Daoy (cell line): ENCODE measurements at regions not wholly inside any gene's neighbourhood (a gene's known extent, or its start where the extent isn't known, plus 50 kb on each side); places are given as distances from the start of the nearest gene placed in this dataset.

ENCODE experiments used
- DNase-seq: peaks from one replicate; pipeline ENCODE4 v3.0.0-alpha.2; 2015; ENCODE audit warnings: low read depth

GRCh38 chr11:15875943-15876342 is 480.4 kb downstream of the SOX6 start:
- DNase-seq = no peak

GRCh38 chr11:15878756-15879155 is 477.6 kb downstream of the SOX6 start:
- DNase-seq = no peak

GRCh38 chr11:15880291-15880690 is 476.1 kb downstream of the SOX6 start:
- no peak for DNase-seq

DNA sequence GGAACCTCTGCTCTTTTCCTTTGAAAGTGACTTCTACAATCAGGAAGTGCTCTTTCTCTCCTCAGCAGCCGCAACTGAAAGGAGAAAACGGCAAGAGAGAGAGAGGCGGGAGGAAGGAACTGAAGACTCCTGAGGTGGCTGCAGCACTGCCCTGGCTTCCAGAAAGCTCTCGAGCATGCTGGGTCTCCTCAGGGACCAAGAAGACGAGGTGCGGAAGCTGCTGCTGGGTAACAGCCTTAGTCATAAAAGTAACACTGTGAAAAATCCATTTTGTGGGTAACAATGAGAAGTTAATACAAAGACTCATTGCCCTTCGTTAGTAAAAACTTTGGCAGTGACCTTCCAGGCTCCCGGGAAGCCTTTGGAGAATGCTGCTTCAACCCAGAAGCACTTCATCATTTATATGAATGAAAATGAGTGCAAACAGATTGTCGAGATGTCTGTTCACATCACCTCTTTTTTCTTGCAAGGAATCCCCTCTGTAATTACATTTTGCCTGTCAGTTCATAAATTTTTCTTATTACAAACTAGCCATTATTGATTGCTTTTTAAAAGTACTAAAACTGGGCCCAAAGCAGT is 473.4 kb downstream of the SOX6 start:
- DNase-seq = no peak

- DNase-seq = no peak
Measured at GRCh38 chr11:15883455-15883920, 472.9 kb downstream of the SOX6 start.

- DNase-seq = no peak
Measured at GRCh38 chr11:15884141-15884540, 472.2 kb downstream of the SOX6 start.

DNA sequence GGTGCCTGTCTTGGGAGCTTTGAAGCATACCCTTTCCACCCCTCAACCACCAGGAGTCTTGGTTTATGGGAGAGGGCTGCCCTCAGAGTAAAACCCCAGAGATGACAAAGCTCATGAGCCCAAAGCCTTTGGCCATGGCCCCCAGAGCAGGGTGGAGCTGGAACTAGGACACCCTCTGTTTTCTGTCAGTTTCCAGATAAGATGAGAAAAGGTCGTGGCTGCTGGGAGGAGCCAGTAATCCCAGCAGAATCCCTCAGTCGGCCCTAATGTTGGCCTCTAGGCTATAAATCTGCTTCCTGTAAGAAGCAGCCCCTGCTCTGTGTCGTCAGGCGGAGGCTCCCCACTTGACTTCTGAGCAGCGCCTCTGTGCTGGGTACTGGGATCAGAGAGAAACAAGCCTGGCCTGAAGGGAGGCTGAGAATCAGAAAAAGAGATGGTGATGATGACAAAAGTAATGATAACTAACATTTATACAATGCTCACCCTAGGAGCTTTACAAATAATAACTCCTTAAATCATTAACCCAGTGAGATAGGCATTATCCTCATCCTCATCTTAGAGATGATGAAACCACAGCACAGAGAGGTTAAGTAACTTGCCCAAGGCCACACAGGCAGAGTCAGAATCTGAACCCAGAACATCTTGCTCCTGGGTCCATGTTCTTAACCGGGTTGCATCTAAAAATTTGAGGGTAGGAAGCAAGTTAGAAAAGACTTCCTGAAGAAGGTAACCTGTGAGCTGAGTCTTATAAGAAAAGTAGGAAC is 471.4 kb downstream of the SOX6 start:
- no peak for DNase-seq

GRCh38 chr11:15885854-15886253 is 470.5 kb downstream of the SOX6 start:
- DNase-seq = no peak

GRCh38 chr11:15886299-15886698 is 470.0 kb downstream of the SOX6 start:
- no peak for DNase-seq

- no peak for DNase-seq
Measured at GRCh38 chr11:15886866-15887265, 469.5 kb downstream of the SOX6 start.

GRCh38 chr11:15888556-15889345 is 467.6 kb downstream of the SOX6 start:
- DNase-seq = no peak

DNA sequence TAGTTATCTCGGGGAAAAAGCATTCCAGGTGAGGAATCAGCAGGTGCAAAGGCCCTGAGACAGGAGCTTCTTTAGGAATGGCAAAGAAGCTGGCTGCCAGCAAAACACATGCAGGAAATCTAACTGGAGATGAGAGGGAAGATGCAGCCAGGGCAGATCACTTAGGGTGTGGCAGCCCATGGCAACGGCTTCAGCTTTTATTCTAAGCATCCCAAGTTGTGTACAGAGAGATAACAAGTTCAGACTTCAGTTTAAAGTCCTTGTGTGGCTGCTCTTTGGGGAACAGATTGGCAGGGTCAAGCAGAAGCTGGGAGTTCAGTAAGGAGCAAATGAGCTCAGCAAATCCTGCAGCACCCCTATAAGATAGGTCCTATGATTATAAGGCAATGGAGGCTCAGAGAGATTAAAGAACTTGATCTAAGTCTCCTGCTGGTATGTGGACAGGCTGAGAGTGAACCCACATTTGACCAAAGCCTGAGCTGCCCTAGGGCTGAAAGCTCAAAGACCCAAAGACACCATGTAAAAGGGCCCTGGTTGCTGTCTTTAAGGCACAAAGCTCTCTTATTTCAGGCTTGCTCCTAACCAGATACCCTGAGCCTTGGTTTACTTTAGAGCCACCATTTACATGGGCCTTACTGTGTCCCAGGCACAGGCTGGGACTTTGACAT is 466.8 kb downstream of the SOX6 start:
- DNase-seq = no peak

DNA sequence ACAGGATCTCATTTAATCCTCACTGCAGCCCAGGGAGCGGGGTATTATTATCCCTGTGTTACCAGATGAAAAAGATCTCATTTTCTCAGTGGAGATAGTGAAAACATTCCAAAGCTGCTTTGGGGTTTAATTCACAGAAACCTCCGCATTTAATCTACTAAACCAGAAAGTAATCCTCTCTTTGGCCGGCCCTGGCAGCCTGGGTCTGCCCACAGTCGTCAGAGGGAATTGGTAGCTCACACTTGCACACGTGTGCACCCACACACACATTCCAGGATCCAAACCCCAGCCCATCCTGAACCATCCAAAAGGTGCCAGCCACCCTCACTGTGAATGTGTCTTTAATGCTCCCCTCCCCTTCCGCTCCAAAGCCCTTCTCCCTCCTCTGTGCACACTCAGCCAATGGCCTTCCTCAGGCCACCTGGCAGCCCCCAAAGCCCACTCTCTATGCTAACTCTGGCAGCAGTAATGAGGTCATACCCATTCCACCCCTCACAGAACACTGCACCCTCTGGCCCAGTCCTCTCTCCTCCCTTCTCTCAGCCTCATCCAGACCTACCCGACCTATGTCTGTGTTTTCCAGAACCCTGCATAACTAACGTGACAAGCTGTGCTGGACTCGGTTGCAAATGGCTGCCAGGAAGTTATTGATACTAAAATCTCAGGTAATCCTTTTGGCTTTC is 466.2 kb downstream of the SOX6 start:
- no peak for DNase-seq

- peak; percentile 19 for DNase-seq
Measured at GRCh38 chr11:15893080-15893492, 463.3 kb downstream of the SOX6 start.

DNA sequence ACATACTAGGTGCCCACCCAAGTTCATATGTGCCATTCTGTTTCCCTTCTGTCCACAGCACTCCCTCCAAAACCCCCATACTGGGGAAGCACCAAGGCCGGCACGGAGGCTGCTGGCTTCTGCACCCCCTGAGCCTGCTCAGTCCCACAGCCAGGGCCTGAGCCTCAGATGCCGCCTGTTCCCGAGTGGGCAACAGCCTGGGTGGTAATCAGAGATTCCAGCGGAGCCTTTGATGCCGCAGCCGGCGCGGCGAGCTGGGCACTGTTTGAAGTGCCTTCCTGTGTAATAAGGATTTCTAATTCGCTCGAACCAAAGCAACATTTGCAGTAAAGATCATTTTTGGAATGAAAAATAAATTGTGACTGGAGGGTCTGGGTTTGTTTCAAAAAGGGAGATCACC is 460.3 kb downstream of the SOX6 start:
- DNase-seq = no peak

GRCh38 chr11:15896530-15896929 is 459.8 kb downstream of the SOX6 start:
- DNase-seq = no peak

DNA sequence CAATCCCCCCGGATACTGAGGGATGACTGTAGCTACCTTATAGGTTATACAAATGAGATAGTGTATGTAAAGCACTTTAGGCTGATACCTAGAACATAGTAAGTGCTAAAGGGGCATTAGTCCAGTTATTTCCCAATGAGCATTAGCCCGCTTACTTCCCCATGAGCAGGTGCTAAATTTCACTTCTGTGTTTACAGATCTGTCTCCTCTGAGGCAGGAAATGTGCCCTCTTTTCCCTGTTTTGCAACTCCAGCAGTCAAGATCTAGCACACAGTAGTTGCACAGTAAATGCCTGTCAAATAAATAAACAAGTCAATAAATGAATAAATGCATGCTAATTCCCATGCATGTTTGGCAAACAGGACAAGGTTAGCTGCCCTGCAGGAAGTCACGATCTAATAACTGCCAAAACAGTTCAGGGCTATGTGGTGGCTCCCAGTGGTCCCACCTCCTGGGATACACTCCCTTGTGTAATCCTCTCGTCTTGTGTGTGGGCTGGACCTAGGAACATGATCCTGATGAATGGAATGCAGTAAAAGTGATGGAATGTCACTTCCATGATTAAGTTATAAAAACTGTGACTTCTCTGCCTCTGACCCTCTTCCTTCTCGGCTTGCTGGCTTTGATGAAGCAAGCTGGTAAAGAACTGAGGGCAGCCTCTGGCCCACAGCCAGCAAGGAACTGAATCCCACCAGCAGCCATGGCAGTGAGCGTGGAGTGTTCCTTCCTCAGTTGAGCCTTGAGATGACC is 459.0 kb downstream of the SOX6 start:
- DNase-seq = peak; percentile 25

- no peak for DNase-seq
Measured at GRCh38 chr11:15901054-15901453, 455.3 kb downstream of the SOX6 start.

- no peak for DNase-seq
Measured at GRCh38 chr11:15901790-15902189, 454.6 kb downstream of the SOX6 start.

- DNase-seq = peak; percentile 9
Measured at GRCh38 chr11:15903246-15903645, 453.1 kb downstream of the SOX6 start.
